Fibroblast of lung (primary cell): ENCODE measurements at regions not wholly inside any gene's neighbourhood (a gene's known extent, or its start where the extent isn't known, plus 50 kb on each side); places are given as distances from the start of the nearest gene placed in this dataset.
"Not testable (repeated sequence)": the region's sequence is repeated elsewhere in the genome, so short reads cannot be mapped to it uniquely, and the experiment has no call there.

Source experiments
- DNase-seq, 2 donors: peaks; one replicate each; pipeline versions ENCODE4 v3.0.0 to v3.0.0-alpha.2; 2010; ENCODE audit warnings: low read depth in 2 of 2
- H2AFZ ChIP-seq: 2 replicates; pipeline ENCODE4 v1.5.1; 2012; ENCODE audit warnings: low read length, control low read depth, inconsistent platforms
- H3K27ac ChIP-seq: 2 replicates; pipeline ENCODE4 v1.5.1; 2011; ENCODE audit warnings: low read length, control low read depth; ENCODE audit not compliant: insufficient read depth
- H3K27me3 ChIP-seq: 2 replicates; pipeline ENCODE4 v1.5.1; 2011; ENCODE audit warnings: mild to moderate bottlenecking, low read length; ENCODE audit not compliant: control insufficient read depth, insufficient read depth
- H3K36me3 ChIP-seq: 2 replicates; pipeline ENCODE4 v1.5.1; 2011; ENCODE audit warnings: low read length; ENCODE audit not compliant: control insufficient read depth, insufficient read depth
- H3K4me1 ChIP-seq: 2 replicates; pipeline ENCODE4 v1.5.1; 2011; ENCODE audit warnings: low read length; ENCODE audit not compliant: control insufficient read depth, insufficient read depth; ENCODE audit errors: extremely low read depth
- H3K4me2 ChIP-seq: 2 replicates; pipeline ENCODE4 v1.5.1; 2011; ENCODE audit warnings: low read length, control low read depth; ENCODE audit not compliant: insufficient read depth; ENCODE audit errors: extremely low read depth
- H3K4me3 ChIP-seq, 4 experiments: fragments of 200-600 bp in 1 of 4; sonication (generic) in 1 of 4; replicated peaks in 1 of 4; 2 replicates each; pipeline ENCODE4 v1.5.1; 2011 to 2016; ENCODE audit warnings: low read length in 4 of 4, low read depth in 3 of 4, mild to moderate bottlenecking in 3 of 4, control low read depth in 2 of 4, inconsistent platforms in 1 of 4, mixed read lengths in 1 of 4; ENCODE audit not compliant: insufficient read depth in 1 of 4; ENCODE audit errors: control extremely low read depth in 1 of 4
- H3K79me2 ChIP-seq: 2 replicates; pipeline ENCODE4 v1.5.1; 2012; ENCODE audit warnings: mild to moderate bottlenecking, low read length, inconsistent platforms; ENCODE audit not compliant: control insufficient read depth, insufficient read depth
- H3K9ac ChIP-seq: 2 replicates; pipeline ENCODE4 v1.5.1; 2011; ENCODE audit warnings: mild to moderate bottlenecking, low read length, control low read depth; ENCODE audit not compliant: insufficient read depth
- H3K9me3 ChIP-seq: 2 replicates; pipeline ENCODE4 v1.5.1; 2012; ENCODE audit warnings: low read depth, low read length; ENCODE audit not compliant: control insufficient read depth, insufficient read depth
- H4K20me1 ChIP-seq: 2 replicates; pipeline ENCODE4 v1.5.1; 2011; ENCODE audit warnings: low read length; ENCODE audit not compliant: control insufficient read depth, insufficient read depth; ENCODE audit errors: extremely low read depth
- CTCF ChIP-seq, 2 donors: IDR thresholded peaks in 1 of 2; conservative IDR thresholded peaks in 1 of 2; 1 replicate in 1 of 2; 2 replicates in 1 of 2; pipeline ENCODE4 v1.5.1; 2011 to 2012; ENCODE audit warnings: low read length in 2 of 2, control low read depth in 1 of 2, inconsistent platforms in 1 of 2, low read depth in 1 of 2, mild to moderate bottlenecking in 1 of 2
- EZH2 ChIP-seq: IDR thresholded peaks from 2 replicates; pipeline ENCODE4 v1.5.1; 2012; ENCODE audit warnings: low read length, control low read depth, mild to moderate bottlenecking; ENCODE audit errors: missing control alignments

GRCh38 chr2:163028807-163029206 is 190.2 kb upstream of the KCNH7 start:
- no peak for DNase-seq
- Histone ChIP-seq H3K79me2 (no peaks in the 10 kb centered on the region), H3K9ac (no peak overlapping the region), H3K27me3 (no peaks in the 10 kb centered on the region), H3K9me3 (no peaks in the 10 kb centered on the region), H3K4me3 (no peak overlapping the region), H3K36me3 (no peaks in the 10 kb centered on the region), H3K4me2 (no peak overlapping the region), H2AFZ (no peak overlapping the region), H3K27ac (no peak overlapping the region), H3K4me1 (no peaks in the 10 kb centered on the region), H4K20me1 (no peaks in the 10 kb centered on the region)
- TF ChIP-seq CTCF (conservative IDR thresholded peaks at IDR 0.05 in 1 of 2, IDR thresholded peaks at IDR 0.05 in 1 of 2; ENCODE audit: low read depth in 1 of 2, low read length in 2 of 2): no peak
- TF ChIP-seq EZH2: no peak

GRCh38 chr2:163026136-163026775 is 187.7 kb upstream of the KCNH7 start:
- not testable (repeated sequence) for H4K20me1 ChIP-seq, H3K36me3 ChIP-seq, H3K9me3 ChIP-seq, H2AFZ ChIP-seq, H3K27me3 ChIP-seq, H3K27ac ChIP-seq, DNase-seq, H3K4me2 ChIP-seq, H3K4me1 ChIP-seq, H3K9ac ChIP-seq, H3K79me2 ChIP-seq, H3K4me3 ChIP-seq

DNA sequence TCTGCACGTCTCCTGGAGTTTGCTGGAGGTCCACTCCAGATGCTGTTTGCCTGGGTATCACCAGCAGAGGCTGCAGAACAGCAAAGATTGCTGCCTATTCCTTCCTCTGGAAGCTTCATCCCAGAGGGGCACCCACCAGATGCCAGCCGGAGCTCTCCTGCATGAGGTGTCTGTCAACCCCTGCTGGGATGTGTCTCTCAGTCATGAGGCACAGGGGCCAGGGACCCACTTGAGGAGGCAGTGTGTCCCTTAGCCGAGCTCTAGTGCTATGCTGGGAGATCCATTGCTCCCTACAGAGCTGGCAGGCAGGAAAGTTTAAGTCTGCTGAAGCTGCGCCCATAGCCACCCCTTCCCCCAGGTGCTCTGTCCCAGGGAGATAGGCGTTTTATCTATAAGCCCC is 178.3 kb upstream of the KCNH7 start:
- not testable (repeated sequence) for H3K4me3 ChIP-seq, H3K27ac ChIP-seq, H3K27me3 ChIP-seq, H3K79me2 ChIP-seq, H3K9me3 ChIP-seq, H3K4me2 ChIP-seq, H2AFZ ChIP-seq, DNase-seq, H3K36me3 ChIP-seq, H3K4me1 ChIP-seq, H3K9ac ChIP-seq, H4K20me1 ChIP-seq

- TF ChIP-seq CTCF (conservative IDR thresholded peaks at IDR 0.05 in 1 of 2, IDR thresholded peaks at IDR 0.05 in 1 of 2; ENCODE audit: low read depth in 1 of 2, low read length in 2 of 2) (no peak), EZH2 (no peak)
- H3K36me3 ChIP-seq: no peaks in the 10 kb centered on the region
Observed at GRCh38 chr2:163011000-163011399, 172.4 kb upstream of the KCNH7 start.

More at GRCh38 chr2:163011000-163011399, 172.4 kb upstream of the KCNH7 start:
- no peaks in the 10 kb centered on the region for H3K9me3 ChIP-seq
- no peak overlapping the region for H3K27ac ChIP-seq
- H3K27me3 ChIP-seq: no peaks in the 10 kb centered on the region
- H3K4me1 ChIP-seq: no peaks in the 10 kb centered on the region
- H3K79me2 ChIP-seq: no peaks in the 10 kb centered on the region
- no peak overlapping the region for H2AFZ ChIP-seq
- no peak overlapping the region for H3K9ac ChIP-seq
- H3K4me3 ChIP-seq: no peak overlapping the region
- H4K20me1 ChIP-seq: no peaks in the 10 kb centered on the region
- H3K4me2 ChIP-seq: no peak overlapping the region
- DNase-seq: no peak
